ENCODE measurements at regions not wholly inside any gene's neighbourhood (a gene's known extent, or its start where the extent isn't known, plus 50 kb on each side); places are given as distances from the start of the nearest gene placed in this dataset.

- peaks cover 32% of the 10 kb centered on the region for H3K27me3 ChIP-seq
- no peaks in the 10 kb centered on the region for H3K9me3 ChIP-seq (ENCODE audit: low read depth)
- TF ChIP-seq, protein P1, sequence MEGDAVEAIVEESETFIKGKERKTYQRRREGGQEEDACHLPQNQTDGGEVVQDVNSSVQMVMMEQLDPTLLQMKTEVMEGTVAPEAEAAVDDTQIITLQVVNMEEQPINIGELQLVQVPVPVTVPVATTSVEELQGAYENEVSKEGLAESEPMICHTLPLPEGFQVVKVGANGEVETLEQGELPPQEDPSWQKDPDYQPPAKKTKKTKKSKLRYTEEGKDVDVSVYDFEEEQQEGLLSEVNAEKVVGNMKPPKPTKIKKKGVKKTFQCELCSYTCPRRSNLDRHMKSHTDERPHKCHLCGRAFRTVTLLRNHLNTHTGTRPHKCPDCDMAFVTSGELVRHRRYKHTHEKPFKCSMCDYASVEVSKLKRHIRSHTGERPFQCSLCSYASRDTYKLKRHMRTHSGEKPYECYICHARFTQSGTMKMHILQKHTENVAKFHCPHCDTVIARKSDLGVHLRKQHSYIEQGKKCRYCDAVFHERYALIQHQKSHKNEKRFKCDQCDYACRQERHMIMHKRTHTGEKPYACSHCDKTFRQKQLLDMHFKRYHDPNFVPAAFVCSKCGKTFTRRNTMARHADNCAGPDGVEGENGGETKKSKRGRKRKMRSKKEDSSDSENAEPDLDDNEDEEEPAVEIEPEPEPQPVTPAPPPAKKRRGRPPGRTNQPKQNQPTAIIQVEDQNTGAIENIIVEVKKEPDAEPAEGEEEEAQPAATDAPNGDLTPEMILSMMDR (IDR thresholded peaks at IDR 0.05; ENCODE audit: low read depth, low read length): no peak
These were observed 1120.6 kb downstream of the SORCS3 start for GRCh38 chr10:105761576-105762260.

DNA sequence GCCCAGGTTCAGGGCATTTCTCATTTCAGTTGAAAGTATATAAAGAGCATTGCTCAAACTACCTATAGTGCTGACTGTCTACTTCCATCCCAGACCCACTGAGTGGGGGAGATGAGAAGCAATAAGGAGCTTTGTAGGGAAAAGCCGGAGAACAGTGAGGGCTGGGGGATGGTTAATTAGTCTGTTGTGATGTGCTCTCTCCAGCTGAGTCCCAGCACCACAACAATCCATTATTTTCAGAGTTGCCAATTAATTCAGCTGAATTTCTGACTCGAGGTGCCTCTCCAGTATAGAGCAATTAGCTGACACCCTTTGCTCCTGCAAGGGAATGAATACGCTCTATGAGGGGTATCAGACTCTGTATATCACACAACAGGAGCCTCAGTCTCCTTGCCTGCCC, 1118.6 kb downstream of the SORCS3 start:
- Histone ChIP-seq H3K4me3 (no peak overlapping the region), H3K27ac (no peak overlapping the region), H3K9me3 (ENCODE audit: low read depth) (no peaks in the 10 kb centered on the region), H3K36me3 (no peaks in the 10 kb centered on the region), H3K4me1 (ENCODE audit: low read depth) (peaks cover 45% of the 10 kb centered on the region), H3K27me3 (peaks cover 15% of the 10 kb centered on the region)
- DNase-seq (ENCODE audit: low read depth in 1 of 2, low spot score in 1 of 2): no peak
- TF ChIP-seq, protein P1 (IDR thresholded peaks at IDR 0.05; ENCODE audit: low read depth, low read length): no peak

More at GRCh38 chr10:105761576-105762260, 1120.6 kb downstream of the SORCS3 start:
- Histone ChIP-seq H3K27ac (no peak overlapping the region), H3K4me3 (no peak overlapping the region), H3K36me3 (no peaks in the 10 kb centered on the region), H3K4me1 (ENCODE audit: low read depth) (peaks cover 36% of the 10 kb centered on the region)
- no peak for DNase-seq (ENCODE audit: low read depth in 1 of 2, low spot score in 1 of 2)

- TF ChIP-seq, protein P1 (IDR thresholded peaks at IDR 0.05; ENCODE audit: low read depth, low read length): no peak
- Histone ChIP-seq H3K27ac (peak overlapping the region; percentile 80), H3K9me3 (ENCODE audit: low read depth) (no peaks in the 10 kb centered on the region), H3K36me3 (no peaks in the 10 kb centered on the region), H3K4me3 (no peak overlapping the region), H3K27me3 (peaks cover 10% of the 10 kb centered on the region), H3K4me1 (ENCODE audit: low read depth) (peaks cover 45% of the 10 kb centered on the region)
- DNase-seq (ENCODE audit: low read depth in 1 of 2, low spot score in 1 of 2): peak in 1 of 2 donors; percentile 83
These were observed 1117.3 kb downstream of the SORCS3 start for GRCh38 chr10:105758209-105758998.

GRCh38 chr10:105757302-105757701, 1116.2 kb downstream of the SORCS3 start:
- Histone ChIP-seq H3K4me1 (ENCODE audit: low read depth) (peaks cover 45% of the 10 kb centered on the region), H3K36me3 (no peaks in the 10 kb centered on the region), H3K27me3 (no peaks in the 10 kb centered on the region), H3K9me3 (ENCODE audit: low read depth) (no peaks in the 10 kb centered on the region), H3K27ac (no peak overlapping the region), H3K4me3 (no peak overlapping the region)
- TF ChIP-seq, protein P1 (IDR thresholded peaks at IDR 0.05; ENCODE audit: low read depth, low read length): no peak
- DNase-seq (ENCODE audit: low read depth in 1 of 2, low spot score in 1 of 2): no peak

- Histone ChIP-seq H3K36me3 (no peaks in the 10 kb centered on the region), H3K27ac (peak overlapping the region; percentile 6), H3K4me1 (ENCODE audit: low read depth) (peaks cover 44% of the 10 kb centered on the region), H3K4me3 (no peak overlapping the region), H3K27me3 (no peaks in the 10 kb centered on the region), H3K9me3 (ENCODE audit: low read depth) (no peaks in the 10 kb centered on the region)
- peak in 1 of 2 donors; percentile 78 for DNase-seq (ENCODE audit: low read depth in 1 of 2, low spot score in 1 of 2)
- TF ChIP-seq, protein P1 (IDR thresholded peaks at IDR 0.05; ENCODE audit: low read depth, low read length): no peak
These were observed 1115.3 kb downstream of the SORCS3 start for GRCh38 chr10:105756386-105756785.
